ENCODE measurements at regions not wholly inside any gene's neighbourhood (a gene's known extent, or its start where the extent isn't known, plus 50 kb on each side); places are given as distances from the start of the nearest gene placed in this dataset.

- H3K27ac ChIP-seq (ENCODE audit: low read depth in 2 of 2, low read length in 1 of 2), result no peak overlapping the region
- H3K4me1 ChIP-seq (ENCODE audit: control insufficient read depth in 2 of 2, insufficient read depth in 2 of 2, low read length in 1 of 2), result peaks cover 0 to 5% of the 10 kb centered on the region in 2 donors
- no peaks in the 10 kb centered on the region for H3K36me3 ChIP-seq (ENCODE audit: control insufficient read depth in 2 of 2, insufficient read depth in 2 of 2, low read length in 1 of 2)
- WGBS, 2 donors, result 40 to 48% methylated on average over 6 of the region's 6 CpGs
- no peak overlapping the region for H3K4me3 ChIP-seq (ENCODE audit: low read depth in 1 of 2, low read length in 2 of 2)
- no peaks in the 10 kb centered on the region for H3K9me3 ChIP-seq (ENCODE audit: control insufficient read depth in 2 of 2, insufficient read depth in 1 of 2, low read depth in 1 of 2, low read length in 1 of 2)
- no peaks in the 10 kb centered on the region for H3K27me3 ChIP-seq (ENCODE audit: control insufficient read depth in 1 of 2, insufficient read depth in 2 of 2, low read length in 2 of 2)
Observed at GRCh38 chr16:54652201-54652770, 278.4 kb upstream of the IRX5 start.

GRCh38 chr16:54651440-54652195, 279.0 kb upstream of the IRX5 start:
- H3K27me3 ChIP-seq (ENCODE audit: control insufficient read depth in 1 of 2, insufficient read depth in 2 of 2, low read length in 2 of 2), result no peaks in the 10 kb centered on the region
- no peak overlapping the region for H3K27ac ChIP-seq (ENCODE audit: low read depth in 2 of 2, low read length in 1 of 2)
- WGBS, 2 donors, result 61 to 65% methylated on average over 19 of the region's 19 CpGs
- no peaks in the 10 kb centered on the region for H3K36me3 ChIP-seq (ENCODE audit: control insufficient read depth in 2 of 2, insufficient read depth in 2 of 2, low read length in 1 of 2)
- H3K9me3 ChIP-seq (ENCODE audit: control insufficient read depth in 2 of 2, insufficient read depth in 1 of 2, low read depth in 1 of 2, low read length in 1 of 2), result no peaks in the 10 kb centered on the region
- peaks cover 0 to 5% of the 10 kb centered on the region in 2 donors for H3K4me1 ChIP-seq (ENCODE audit: control insufficient read depth in 2 of 2, insufficient read depth in 2 of 2, low read length in 1 of 2)
- no peak overlapping the region for H3K4me3 ChIP-seq (ENCODE audit: low read depth in 1 of 2, low read length in 2 of 2)

- Histone ChIP-seq H3K9me3 (ENCODE audit: control insufficient read depth in 2 of 2, insufficient read depth in 1 of 2, low read depth in 1 of 2, low read length in 1 of 2) (no peaks in the 10 kb centered on the region), H3K4me3 (ENCODE audit: low read depth in 1 of 2, low read length in 2 of 2) (no peak overlapping the region), H3K27ac (ENCODE audit: low read depth in 2 of 2, low read length in 1 of 2) (no peak overlapping the region), H3K36me3 (ENCODE audit: control insufficient read depth in 2 of 2, insufficient read depth in 2 of 2, low read length in 1 of 2) (no peaks in the 10 kb centered on the region), H3K27me3 (ENCODE audit: control insufficient read depth in 1 of 2, insufficient read depth in 2 of 2, low read length in 2 of 2) (no peaks in the 10 kb centered on the region), H3K4me1 (ENCODE audit: control insufficient read depth in 2 of 2, insufficient read depth in 2 of 2, low read length in 1 of 2) (peaks cover 0 to 5% of the 10 kb centered on the region in 2 donors)
- whole genome bisulfite sequencing, 2 donors, result 59 to 64% methylated on average over 6 of the region's 6 CpGs
Observed at GRCh38 chr16:54649876-54650275, 280.8 kb upstream of the IRX5 start.

GRCh38 chr16:54648575-54648974, 282.1 kb upstream of the IRX5 start:
- WGBS, 2 donors, result 62 to 65% methylated on average over 10 of the region's 10 CpGs
- H3K36me3 ChIP-seq (ENCODE audit: control insufficient read depth in 2 of 2, insufficient read depth in 2 of 2, low read length in 1 of 2), result no peaks in the 10 kb centered on the region
- H3K27ac ChIP-seq (ENCODE audit: low read depth in 2 of 2, low read length in 1 of 2), result peak overlapping the region; percentile 60 to 87
- H3K27me3 ChIP-seq (ENCODE audit: control insufficient read depth in 1 of 2, insufficient read depth in 2 of 2, low read length in 2 of 2), result no peaks in the 10 kb centered on the region
- no peak overlapping the region for H3K4me3 ChIP-seq (ENCODE audit: low read depth in 1 of 2, low read length in 2 of 2)
- peaks cover 0 to 9% of the 10 kb centered on the region in 2 donors for H3K4me1 ChIP-seq (ENCODE audit: control insufficient read depth in 2 of 2, insufficient read depth in 2 of 2, low read length in 1 of 2)
- no peaks in the 10 kb centered on the region for H3K9me3 ChIP-seq (ENCODE audit: control insufficient read depth in 2 of 2, insufficient read depth in 1 of 2, low read depth in 1 of 2, low read length in 1 of 2)

- H3K27ac ChIP-seq (ENCODE audit: low read depth in 2 of 2, low read length in 1 of 2), result peak overlapping the region; percentile 75 to 82
Observed at GRCh38 chr16:54647725-54648221, 282.9 kb upstream of the IRX5 start.

GRCh38 chr16:54647216-54647615, 283.4 kb upstream of the IRX5 start:
- Histone ChIP-seq H3K9me3 (ENCODE audit: control insufficient read depth in 2 of 2, insufficient read depth in 1 of 2, low read depth in 1 of 2, low read length in 1 of 2) (no peaks in the 10 kb centered on the region), H3K27ac (ENCODE audit: low read depth in 2 of 2, low read length in 1 of 2) (peak overlapping the region; percentile 75 to 79), H3K27me3 (ENCODE audit: control insufficient read depth in 1 of 2, insufficient read depth in 2 of 2, low read length in 2 of 2) (no peaks in the 10 kb centered on the region), H3K4me3 (ENCODE audit: low read depth in 1 of 2, low read length in 2 of 2) (no peak overlapping the region), H3K4me1 (ENCODE audit: control insufficient read depth in 2 of 2, insufficient read depth in 2 of 2, low read length in 1 of 2) (peaks cover 0 to 9% of the 10 kb centered on the region in 2 donors), H3K36me3 (ENCODE audit: control insufficient read depth in 2 of 2, insufficient read depth in 2 of 2, low read length in 1 of 2) (no peaks in the 10 kb centered on the region)
- WGBS, 2 donors, result 55 to 79% methylated on average over 3 of the region's 3 CpGs

More at GRCh38 chr16:54647725-54648221, 282.9 kb upstream of the IRX5 start:
- Histone ChIP-seq H3K9me3 (ENCODE audit: control insufficient read depth in 2 of 2, insufficient read depth in 1 of 2, low read depth in 1 of 2, low read length in 1 of 2) (no peaks in the 10 kb centered on the region), H3K36me3 (ENCODE audit: control insufficient read depth in 2 of 2, insufficient read depth in 2 of 2, low read length in 1 of 2) (no peaks in the 10 kb centered on the region), H3K4me3 (ENCODE audit: low read depth in 1 of 2, low read length in 2 of 2) (no peak overlapping the region), H3K27me3 (ENCODE audit: control insufficient read depth in 1 of 2, insufficient read depth in 2 of 2, low read length in 2 of 2) (no peaks in the 10 kb centered on the region), H3K4me1 (ENCODE audit: control insufficient read depth in 2 of 2, insufficient read depth in 2 of 2, low read length in 1 of 2) (peaks cover 0 to 9% of the 10 kb centered on the region in 2 donors)
- WGBS, 2 donors, result 20 to 22% methylated on average over 3 of the region's 3 CpGs

- H3K27me3 ChIP-seq (ENCODE audit: control insufficient read depth in 1 of 2, insufficient read depth in 2 of 2, low read length in 2 of 2), result no peaks in the 10 kb centered on the region
- WGBS, 2 donors, result 61 to 63% methylated on average over 4 of the region's 4 CpGs
- peak overlapping the region; percentile 7 to 53 for H3K27ac ChIP-seq (ENCODE audit: low read depth in 2 of 2, low read length in 1 of 2)
Observed at GRCh38 chr16:54645345-54645744, 285.3 kb upstream of the IRX5 start.

GRCh38 chr16:54636221-54636793, 294.4 kb upstream of the IRX5 start:
- Histone ChIP-seq H3K4me1 (ENCODE audit: control insufficient read depth in 2 of 2, insufficient read depth in 2 of 2, low read length in 1 of 2) (peaks cover 0 to 2% of the 10 kb centered on the region in 2 donors), H3K36me3 (ENCODE audit: control insufficient read depth in 2 of 2, insufficient read depth in 2 of 2, low read length in 1 of 2) (no peaks in the 10 kb centered on the region), H3K27ac (ENCODE audit: low read depth in 2 of 2, low read length in 1 of 2) (no peak overlapping the region)

More at GRCh38 chr16:54645345-54645744, 285.3 kb upstream of the IRX5 start:
- Histone ChIP-seq H3K36me3 (ENCODE audit: control insufficient read depth in 2 of 2, insufficient read depth in 2 of 2, low read length in 1 of 2) (no peaks in the 10 kb centered on the region), H3K9me3 (ENCODE audit: control insufficient read depth in 2 of 2, insufficient read depth in 1 of 2, low read depth in 1 of 2, low read length in 1 of 2) (no peaks in the 10 kb centered on the region), H3K4me3 (ENCODE audit: low read depth in 1 of 2, low read length in 2 of 2) (no peak overlapping the region), H3K4me1 (ENCODE audit: control insufficient read depth in 2 of 2, insufficient read depth in 2 of 2, low read length in 1 of 2) (peaks cover 0 to 9% of the 10 kb centered on the region in 2 donors)

GRCh38 chr16:54633943-54634362, 296.7 kb upstream of the IRX5 start:
- H3K36me3 ChIP-seq (ENCODE audit: control insufficient read depth in 2 of 2, insufficient read depth in 2 of 2, low read length in 1 of 2), result no peaks in the 10 kb centered on the region
- no peaks in the 10 kb centered on the region for H3K9me3 ChIP-seq (ENCODE audit: control insufficient read depth in 2 of 2, insufficient read depth in 1 of 2, low read depth in 1 of 2, low read length in 1 of 2)
- no peak overlapping the region for H3K4me3 ChIP-seq (ENCODE audit: low read depth in 1 of 2, low read length in 2 of 2)
- peaks cover 0 to 2% of the 10 kb centered on the region in 2 donors for H3K4me1 ChIP-seq (ENCODE audit: control insufficient read depth in 2 of 2, insufficient read depth in 2 of 2, low read length in 1 of 2)
- no peak overlapping the region for H3K27ac ChIP-seq (ENCODE audit: low read depth in 2 of 2, low read length in 1 of 2)
- H3K27me3 ChIP-seq (ENCODE audit: control insufficient read depth in 1 of 2, insufficient read depth in 2 of 2, low read length in 2 of 2), result no peaks in the 10 kb centered on the region
- 72 to 75% methylated on average over 6 of the region's 6 CpGs for WGBS, 2 donors

More at GRCh38 chr16:54636221-54636793, 294.4 kb upstream of the IRX5 start:
- WGBS, 2 donors, result 72 to 74% methylated on average over 10 of the region's 10 CpGs
- H3K4me3 ChIP-seq (ENCODE audit: low read depth in 1 of 2, low read length in 2 of 2), result no peak overlapping the region
- H3K27me3 ChIP-seq (ENCODE audit: control insufficient read depth in 1 of 2, insufficient read depth in 2 of 2, low read length in 2 of 2), result no peaks in the 10 kb centered on the region
- no peaks in the 10 kb centered on the region for H3K9me3 ChIP-seq (ENCODE audit: control insufficient read depth in 2 of 2, insufficient read depth in 1 of 2, low read depth in 1 of 2, low read length in 1 of 2)
